Lower lobe of right lung (tissue), 2 donors: ENCODE measurements at regions not wholly inside any gene's neighbourhood (a gene's known extent, or its start where the extent isn't known, plus 50 kb on each side); places are given as distances from the start of the nearest gene placed in this dataset.

ENCODE experiments used
- ATAC-seq, 2 donors: fragments of 200-7000 bp; cut with Tn5 transposase; one replicate each; pipeline ENCODE4 v1.9.1; 2020 to 2022; ENCODE audit warnings: mild to moderate bottlenecking in 2 of 2, moderate library complexity in 2 of 2
- DNase-seq: peaks from one replicate; pipeline ENCODE4 v3.0.0-alpha.2; 2020
- H3K27ac ChIP-seq: fragments of 200-600 bp; one replicate; pipeline ENCODE4 v1.8.0; 2022
- H3K27me3 ChIP-seq: fragments of 200-600 bp; one replicate; pipeline ENCODE4 v1.8.0; 2022; ENCODE audit warnings: low read depth
- H3K36me3 ChIP-seq: fragments of 200-600 bp; one replicate; pipeline ENCODE4 v1.8.0; 2022; ENCODE audit warnings: mild to moderate bottlenecking
- H3K4me1 ChIP-seq: fragments of 200-600 bp; one replicate; pipeline ENCODE4 v1.8.0; 2022
- H3K4me3 ChIP-seq: fragments of 200-600 bp; one replicate; pipeline ENCODE4 v1.8.0; 2022; ENCODE audit warnings: mild to moderate bottlenecking
- H3K9me3 ChIP-seq: fragments of 200-600 bp; one replicate; pipeline ENCODE4 v1.8.0; 2022
- intact Hi-C: fragments of 100-400 bp; cut with DNase I; formaldehyde crosslinking; loops from one replicate; pipeline ENCODE4 v1.11.0; 2022
- TF ChIP-seq, protein P1 (sequence below): fragments of 200-600 bp; IDR thresholded peaks from one replicate; pipeline ENCODE4 v1.8.0; 2022; ENCODE audit warnings: antibody characterized with exemption, mild to moderate bottlenecking
- donor health status: DM: no; HTN: yes; CAD: no; lungs with severe emphysema.

DNA sequence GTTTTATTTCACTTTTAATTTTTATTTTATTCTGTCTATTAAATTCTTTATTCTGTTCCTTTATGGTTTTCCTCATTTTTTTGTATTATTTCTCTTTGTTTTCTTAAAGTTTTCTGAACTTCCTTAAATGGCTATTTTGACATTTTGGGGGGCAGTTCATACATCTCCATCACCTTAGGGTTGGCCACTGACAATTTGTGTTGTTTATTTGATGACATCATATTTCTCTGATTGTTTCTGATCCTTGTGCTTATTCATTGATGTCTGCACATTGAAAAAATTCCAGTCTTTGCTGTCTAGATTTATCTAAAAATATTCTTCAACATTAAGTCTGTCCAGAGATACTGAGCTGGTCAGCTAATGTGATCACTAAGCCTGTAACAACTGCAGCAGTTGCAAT, 379.5 kb upstream of the EYS start:
- TF ChIP-seq, protein P1, sequence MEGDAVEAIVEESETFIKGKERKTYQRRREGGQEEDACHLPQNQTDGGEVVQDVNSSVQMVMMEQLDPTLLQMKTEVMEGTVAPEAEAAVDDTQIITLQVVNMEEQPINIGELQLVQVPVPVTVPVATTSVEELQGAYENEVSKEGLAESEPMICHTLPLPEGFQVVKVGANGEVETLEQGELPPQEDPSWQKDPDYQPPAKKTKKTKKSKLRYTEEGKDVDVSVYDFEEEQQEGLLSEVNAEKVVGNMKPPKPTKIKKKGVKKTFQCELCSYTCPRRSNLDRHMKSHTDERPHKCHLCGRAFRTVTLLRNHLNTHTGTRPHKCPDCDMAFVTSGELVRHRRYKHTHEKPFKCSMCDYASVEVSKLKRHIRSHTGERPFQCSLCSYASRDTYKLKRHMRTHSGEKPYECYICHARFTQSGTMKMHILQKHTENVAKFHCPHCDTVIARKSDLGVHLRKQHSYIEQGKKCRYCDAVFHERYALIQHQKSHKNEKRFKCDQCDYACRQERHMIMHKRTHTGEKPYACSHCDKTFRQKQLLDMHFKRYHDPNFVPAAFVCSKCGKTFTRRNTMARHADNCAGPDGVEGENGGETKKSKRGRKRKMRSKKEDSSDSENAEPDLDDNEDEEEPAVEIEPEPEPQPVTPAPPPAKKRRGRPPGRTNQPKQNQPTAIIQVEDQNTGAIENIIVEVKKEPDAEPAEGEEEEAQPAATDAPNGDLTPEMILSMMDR, result no peak
- H3K27me3 ChIP-seq, result no peaks in the 10 kb centered on the region
- no peak for DNase-seq
- H3K4me1 ChIP-seq, result no peaks in the 10 kb centered on the region
- peaks cover 21% of the 10 kb centered on the region for H3K9me3 ChIP-seq
- no peak overlapping the region for H3K27ac ChIP-seq
- H3K36me3 ChIP-seq, result no peaks in the 10 kb centered on the region
- no peak for ATAC-seq
- intact Hi-C loops, result no loop called here
- H3K4me3 ChIP-seq, result no peak overlapping the region

DNA sequence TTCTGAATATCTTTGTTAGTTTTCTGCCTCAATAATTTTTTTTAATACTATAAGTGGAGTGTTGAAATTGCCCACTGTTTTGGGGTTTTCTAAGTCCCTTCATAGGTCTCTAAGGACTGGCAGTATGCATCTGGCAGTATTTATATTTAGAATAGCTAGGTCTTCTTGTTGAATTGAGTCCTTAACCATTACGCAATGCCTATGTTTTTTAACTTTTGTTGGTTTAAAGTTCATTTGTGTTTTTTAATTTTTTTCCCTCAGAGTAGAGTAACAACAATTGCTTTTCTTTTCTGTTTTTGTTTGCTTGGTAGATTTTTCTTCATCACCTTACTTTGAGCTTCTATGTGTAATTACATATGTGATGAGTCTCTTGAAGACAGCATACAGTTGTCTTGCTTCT, 375.9 kb upstream of the EYS start:
- intact Hi-C loops, result no loop called here
- no peaks in the 10 kb centered on the region for H3K4me1 ChIP-seq
- no peaks in the 10 kb centered on the region for H3K36me3 ChIP-seq
- no peaks in the 10 kb centered on the region for H3K27me3 ChIP-seq
- no peak for ATAC-seq
- DNase-seq, result no peak
- H3K9me3 ChIP-seq, result peaks cover 18% of the 10 kb centered on the region
- TF ChIP-seq, protein P1, result no peak
- no peak overlapping the region for H3K27ac ChIP-seq
- H3K4me3 ChIP-seq, result no peak overlapping the region

DNA sequence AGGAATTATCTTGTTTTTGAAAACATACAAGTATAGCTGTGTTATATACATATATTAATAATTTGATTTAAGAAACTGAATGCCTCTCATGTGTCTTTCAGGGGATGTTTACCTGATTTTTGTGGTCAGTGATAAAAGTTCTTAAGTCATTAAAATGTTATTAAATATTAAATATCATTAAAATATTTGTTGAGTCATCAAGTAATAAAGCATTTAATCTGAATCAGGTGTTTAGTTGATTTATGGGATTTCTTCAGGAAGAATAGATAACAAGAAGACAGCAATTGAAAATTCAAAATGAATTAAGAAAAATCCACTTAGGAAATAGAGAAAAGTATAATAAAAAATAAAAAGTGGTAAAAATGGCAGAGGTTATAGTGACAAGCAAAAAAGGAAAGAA, 361.9 kb upstream of the EYS start:
- Histone ChIP-seq H3K4me3 (no peak overlapping the region), H3K27ac (no peak overlapping the region), H3K4me1 (no peaks in the 10 kb centered on the region), H3K27me3 (no peaks in the 10 kb centered on the region), H3K9me3 (no peaks in the 10 kb centered on the region), H3K36me3 (no peaks in the 10 kb centered on the region)
- intact Hi-C loops, result no loop called here
- TF ChIP-seq, protein P1, result no peak
- ATAC-seq, result no peak
- DNase-seq, result no peak

DNA sequence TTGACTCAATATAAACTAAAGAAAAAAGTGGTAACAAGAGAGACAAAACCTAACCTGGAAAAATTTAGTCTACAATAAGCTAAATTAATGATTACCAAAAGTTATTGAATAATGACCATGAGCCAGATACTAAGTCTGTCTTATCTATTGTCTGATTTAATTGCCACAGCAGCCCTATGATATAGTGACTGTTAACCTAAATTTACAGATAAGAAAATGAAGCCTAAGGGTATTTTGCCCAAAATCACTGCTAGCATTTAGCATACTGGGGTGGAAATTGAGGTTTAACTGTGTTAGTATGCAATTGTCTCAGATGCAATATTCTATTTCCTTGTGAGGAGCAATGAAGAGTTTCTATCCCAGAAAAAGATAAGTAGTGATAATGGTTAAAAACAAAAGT, 361.0 kb upstream of the EYS start:
- H3K36me3 ChIP-seq, result no peaks in the 10 kb centered on the region
- H3K4me1 ChIP-seq, result no peaks in the 10 kb centered on the region
- H3K4me3 ChIP-seq, result no peak overlapping the region
- no peaks in the 10 kb centered on the region for H3K9me3 ChIP-seq
- no peaks in the 10 kb centered on the region for H3K27me3 ChIP-seq
- DNase-seq (no peak), ATAC-seq (no peak)
- intact Hi-C loops, result no loop called here
- no peak overlapping the region for H3K27ac ChIP-seq
- TF ChIP-seq, protein P1, result no peak

DNA sequence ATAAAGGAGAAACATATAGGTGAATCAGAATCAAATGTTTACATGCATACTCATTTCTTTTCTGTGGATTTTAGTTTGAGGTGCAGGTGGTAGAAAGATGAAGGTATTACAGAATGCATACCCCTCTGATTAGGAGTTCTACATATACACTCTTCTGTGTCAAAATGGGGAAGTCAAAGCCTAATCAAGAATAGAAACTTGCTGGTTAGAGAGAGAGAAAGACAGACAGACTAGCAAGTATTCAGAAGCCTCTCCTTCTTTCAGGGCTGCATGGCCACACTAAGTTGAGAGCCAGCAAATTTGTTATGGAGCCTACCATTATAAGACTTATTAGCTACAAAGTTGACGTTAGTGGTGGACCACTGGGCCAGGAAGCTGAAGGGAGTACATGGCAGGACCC, 358.3 kb upstream of the EYS start:
- ATAC-seq (no peak), DNase-seq (no peak)
- intact Hi-C loops, result no loop called here
- Histone ChIP-seq H3K4me1 (no peaks in the 10 kb centered on the region), H3K27ac (no peak overlapping the region), H3K9me3 (no peaks in the 10 kb centered on the region), H3K4me3 (no peak overlapping the region), H3K36me3 (no peaks in the 10 kb centered on the region), H3K27me3 (no peaks in the 10 kb centered on the region)
- TF ChIP-seq, protein P1, result no peak

DNA sequence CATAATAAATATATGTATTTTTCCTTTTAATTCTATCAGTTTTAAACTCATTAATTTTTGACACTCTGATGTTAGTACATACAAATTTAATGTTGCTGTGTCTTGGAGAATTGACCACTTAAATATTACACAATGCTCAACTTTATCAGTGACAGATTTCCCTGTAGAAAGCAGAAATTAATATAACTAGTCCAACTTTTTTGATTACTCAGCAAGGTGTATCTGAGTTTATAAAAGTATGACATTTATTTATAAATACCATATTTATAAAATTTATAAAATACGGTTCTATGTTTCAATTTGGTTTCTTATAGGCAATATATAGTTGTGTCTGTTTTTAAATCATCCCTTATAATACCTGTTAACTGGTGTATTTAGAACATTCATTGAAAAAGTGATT, 350.0 kb upstream of the EYS start:
- H3K27ac ChIP-seq, result no peak overlapping the region
- H3K36me3 ChIP-seq, result no peaks in the 10 kb centered on the region
- H3K27me3 ChIP-seq, result no peaks in the 10 kb centered on the region
- TF ChIP-seq, protein P1, result no peak
- H3K4me1 ChIP-seq, result no peaks in the 10 kb centered on the region
- no peak overlapping the region for H3K4me3 ChIP-seq
- H3K9me3 ChIP-seq, result no peaks in the 10 kb centered on the region
- intact Hi-C loops, result no loop called here
- DNase-seq (no peak), ATAC-seq (no peak)
